Activated gamma-delta T cell treated with anti-CD3 and anti-CD28 coated beads, Interleukin-2, amount 50 U/mL, for 16 hours (primary cell): ENCODE measurements at regions not wholly inside any gene's neighbourhood (a gene's known extent, or its start where the extent isn't known, plus 50 kb on each side); places are given as distances from the start of the nearest gene placed in this dataset.
"Not testable (repeated sequence)": the region's sequence is repeated elsewhere in the genome, so short reads cannot be mapped to it uniquely, and the experiment has no call there.

ENCODE experiments used
- DNase-seq: peaks from one replicate; pipeline ENCODE4 v3.0.0-alpha.2; 2020; ENCODE audit warnings: low read depth

DNA sequence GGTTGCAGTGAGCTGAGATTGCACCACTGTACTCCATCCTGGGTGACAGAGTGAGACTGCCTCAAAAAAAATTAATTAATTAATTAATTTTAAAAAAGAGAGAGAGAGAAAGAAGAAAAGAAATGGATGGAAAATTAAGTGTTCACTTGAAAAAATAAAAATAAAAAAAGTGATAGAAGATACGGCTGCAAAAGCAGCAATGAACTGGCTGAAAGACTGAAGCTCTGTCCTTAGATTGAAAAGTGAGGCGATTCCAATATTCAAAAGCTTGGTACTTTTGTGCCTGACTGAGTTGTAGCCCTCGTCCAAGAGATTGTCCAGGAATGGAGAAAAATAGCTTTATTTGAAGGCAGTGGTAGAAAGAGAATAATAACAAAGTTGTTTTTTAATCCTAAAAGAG, 154.6 kb downstream of the ADSS2 start:
- DNase-seq, result no peak

DNA sequence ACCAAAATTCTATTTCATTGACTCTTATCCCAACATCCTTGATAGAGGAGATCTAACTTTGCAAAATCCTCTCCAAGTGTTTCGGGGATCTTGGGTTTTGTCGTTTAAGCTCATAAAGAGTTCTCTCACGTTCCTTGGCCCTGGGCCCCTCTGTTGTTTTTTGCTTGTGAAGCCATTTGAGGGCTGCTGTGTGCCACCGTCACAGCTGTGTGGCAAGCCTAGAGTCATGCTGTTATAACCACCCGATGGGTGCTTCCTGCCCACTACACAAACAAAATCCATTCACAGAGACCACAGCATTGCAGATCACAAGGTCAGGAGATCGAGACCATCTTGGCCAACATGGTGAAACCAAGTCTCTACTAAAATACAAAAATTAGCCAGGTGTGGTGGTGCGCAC, 154.1 kb downstream of the ADSS2 start:
- DNase-seq, result no peak

GRCh38 chr1:244300029-244300375, 151.7 kb downstream of the ADSS2 start:
- DNase-seq, result not testable (repeated sequence)

- no peak for DNase-seq
Observed at GRCh38 chr1:244301595-244302130, 150.0 kb downstream of the ADSS2 start.

- no peak for DNase-seq
Observed at GRCh38 chr1:244302876-244303609, 148.7 kb downstream of the ADSS2 start.

DNA sequence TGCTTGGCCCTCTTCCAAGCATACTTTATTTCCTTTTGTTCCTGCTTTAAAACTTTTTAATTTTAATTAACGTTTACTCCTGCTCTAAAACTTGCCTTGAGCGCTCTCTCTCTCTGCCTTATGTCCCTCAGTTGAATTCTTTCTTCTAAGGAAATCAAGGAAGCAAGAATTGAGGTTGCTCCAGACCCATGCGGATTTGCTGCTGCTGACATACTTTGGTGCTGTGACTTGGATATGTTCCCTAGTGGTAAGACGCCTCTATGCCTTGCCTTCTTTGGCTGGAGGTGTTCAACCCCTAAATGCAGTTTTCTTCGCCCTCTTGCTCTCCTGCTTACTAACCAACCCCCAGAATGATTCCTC, 148.1 kb downstream of the ADSS2 start:
- DNase-seq, result no peak

- no peak for DNase-seq
Observed at GRCh38 chr1:244304156-244304555, 147.6 kb downstream of the ADSS2 start.

DNA sequence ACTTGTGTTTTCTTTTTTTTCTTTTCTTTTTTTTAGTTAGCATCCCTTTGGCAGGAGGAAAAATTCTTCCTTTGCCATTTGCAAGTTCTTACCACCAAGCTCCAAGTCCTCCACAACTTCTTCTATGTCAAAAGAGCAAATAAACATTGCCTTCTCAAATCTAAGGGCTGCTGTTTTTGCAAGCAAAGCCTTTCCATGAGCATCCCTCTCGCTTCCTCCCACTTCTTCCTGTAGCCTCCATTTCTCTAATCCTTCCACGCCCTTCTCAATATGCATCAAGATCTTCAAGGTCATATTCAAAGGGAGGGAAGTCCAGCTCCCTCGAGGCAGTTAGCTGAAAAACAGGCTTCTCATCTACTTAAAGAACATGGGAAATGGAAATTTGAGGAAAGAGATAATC, 147.1 kb downstream of the ADSS2 start:
- no peak for DNase-seq

DNA sequence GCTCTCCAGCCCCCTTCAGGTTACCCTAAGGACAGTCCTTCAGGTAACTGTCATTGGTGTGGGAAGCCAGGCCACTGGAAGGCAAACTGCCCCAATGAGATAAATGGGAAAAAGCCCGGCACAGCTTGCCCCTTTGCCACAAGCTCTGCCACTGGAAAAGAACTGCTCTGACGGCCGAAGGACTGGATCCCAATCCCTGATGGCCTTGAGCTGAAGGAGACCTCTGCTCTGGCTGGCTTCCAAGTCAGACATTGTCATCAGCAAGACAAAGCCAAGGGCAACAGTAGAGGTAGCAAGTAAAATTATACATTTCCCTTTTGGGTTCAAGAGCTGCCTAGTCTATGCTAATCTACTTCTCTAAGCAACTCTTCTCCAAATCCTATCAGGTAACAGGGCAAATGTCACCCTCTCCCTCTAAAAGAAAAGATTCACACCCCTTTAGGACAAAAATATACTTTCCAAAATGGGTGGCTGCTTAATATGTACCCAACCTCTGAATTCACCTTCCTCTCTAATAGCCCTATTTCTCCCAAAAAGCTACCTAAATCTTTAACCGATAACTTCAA, 145.8 kb downstream of the ADSS2 start:
- no peak for DNase-seq

DNA sequence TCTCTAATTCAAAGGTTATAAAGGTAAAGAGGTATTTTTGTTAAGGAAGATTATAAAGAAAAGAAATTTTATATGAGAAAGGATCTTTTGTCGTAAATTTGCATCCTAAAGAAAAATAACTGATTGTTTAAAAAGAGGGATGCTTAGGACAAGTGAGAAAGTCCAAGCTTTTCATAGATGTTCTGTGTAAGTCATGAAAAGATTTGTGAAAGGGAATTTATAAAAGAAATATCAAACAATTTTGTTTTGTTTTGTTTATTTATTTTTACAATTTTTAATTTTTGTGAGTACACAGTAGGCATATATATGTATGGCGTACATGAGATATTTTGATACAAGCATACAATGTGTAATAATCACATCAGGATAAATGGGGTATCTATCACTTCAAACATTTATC, 145.2 kb downstream of the ADSS2 start:
- no peak for DNase-seq

DNA sequence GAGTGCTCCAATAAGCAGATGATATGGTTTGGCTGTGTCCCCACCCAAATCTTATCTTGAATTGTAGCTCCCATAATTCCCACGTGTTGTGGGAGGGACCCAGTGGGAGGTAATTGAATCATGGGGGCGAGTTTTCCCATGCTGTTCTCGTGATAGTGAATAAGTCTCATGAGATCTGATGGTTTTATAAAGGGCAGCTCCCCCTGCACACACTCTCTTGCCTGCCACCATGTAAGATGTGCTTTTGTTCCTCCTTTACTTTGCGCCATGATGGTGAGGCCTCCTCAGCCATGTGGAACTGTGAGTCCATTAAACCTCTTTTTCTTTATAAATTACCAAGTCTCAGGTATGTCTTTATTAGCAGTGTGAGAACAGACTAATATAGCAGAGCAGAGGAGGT, 142.5 kb downstream of the ADSS2 start:
- not testable (repeated sequence) for DNase-seq

DNA sequence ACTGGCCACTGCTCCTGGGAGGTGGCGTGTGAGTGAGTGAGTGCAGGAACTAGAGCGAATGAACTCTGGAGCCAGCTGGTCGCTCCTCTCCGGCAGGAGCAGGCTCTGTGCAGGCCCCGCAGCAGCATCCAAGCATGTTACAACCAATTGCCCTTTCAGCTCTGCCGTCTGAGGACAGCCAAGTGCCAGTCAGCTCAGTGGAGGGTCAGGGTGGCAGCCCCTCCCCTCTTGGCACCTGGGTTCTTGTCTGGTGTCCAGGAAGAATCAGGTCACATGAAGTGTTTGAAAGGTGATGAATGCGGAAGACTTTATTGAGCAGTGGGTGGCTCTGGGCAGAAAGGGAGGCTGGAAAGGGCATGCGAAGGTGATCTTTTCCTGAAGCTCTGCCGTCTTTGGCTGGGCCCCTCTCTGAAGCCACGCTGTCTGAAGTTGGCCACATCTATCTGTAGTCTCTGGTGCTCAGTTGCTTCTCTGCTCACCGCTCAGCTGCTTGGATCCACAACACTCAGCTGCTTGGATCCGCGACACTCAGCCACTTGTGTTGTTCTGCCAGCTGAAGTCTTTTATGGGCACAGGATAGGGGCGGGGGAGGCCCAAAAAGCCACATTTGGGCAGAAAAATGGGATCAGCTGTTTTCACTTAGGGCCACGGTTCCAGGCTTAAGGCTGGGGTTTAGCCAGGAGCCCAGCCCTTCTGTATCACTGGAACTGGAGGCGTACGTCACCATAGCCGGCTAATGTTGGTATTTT, 139.8 kb downstream of the ADSS2 start:
- DNase-seq, result no peak

- DNase-seq, result no peak
Observed at GRCh38 chr1:244313346-244313745, 138.4 kb downstream of the ADSS2 start.

DNA sequence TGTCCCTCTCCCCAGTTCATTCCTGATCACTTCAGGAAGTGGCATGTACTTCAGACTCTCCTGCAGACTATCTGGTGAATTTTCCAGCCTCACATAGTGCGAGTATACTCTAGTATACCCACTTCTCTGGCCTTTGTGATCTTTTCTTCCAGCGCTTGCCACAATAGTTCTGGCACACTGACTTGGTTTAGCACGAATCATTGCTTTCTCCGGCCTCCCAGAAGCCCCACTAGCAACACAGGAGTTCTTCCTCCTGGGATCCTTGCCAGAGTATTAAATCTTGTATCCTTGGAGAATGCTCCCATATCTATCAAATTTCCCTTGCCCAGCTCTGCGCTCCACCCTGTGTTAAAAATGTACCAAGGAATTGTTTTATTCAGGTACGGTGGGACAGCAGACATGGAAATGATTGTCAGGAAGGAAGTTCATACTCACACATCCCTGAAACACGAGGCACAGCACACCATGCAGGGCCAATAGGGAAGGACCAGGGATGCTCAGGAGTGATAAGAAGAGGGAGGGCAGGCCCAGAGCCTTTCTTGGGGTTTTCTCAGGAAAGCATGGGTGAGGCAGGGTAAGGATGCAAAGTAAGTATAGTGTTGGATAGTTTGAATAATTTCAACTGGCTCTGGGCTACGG, 136.7 kb downstream of the ADSS2 start:
- DNase-seq, result no peak

DNA sequence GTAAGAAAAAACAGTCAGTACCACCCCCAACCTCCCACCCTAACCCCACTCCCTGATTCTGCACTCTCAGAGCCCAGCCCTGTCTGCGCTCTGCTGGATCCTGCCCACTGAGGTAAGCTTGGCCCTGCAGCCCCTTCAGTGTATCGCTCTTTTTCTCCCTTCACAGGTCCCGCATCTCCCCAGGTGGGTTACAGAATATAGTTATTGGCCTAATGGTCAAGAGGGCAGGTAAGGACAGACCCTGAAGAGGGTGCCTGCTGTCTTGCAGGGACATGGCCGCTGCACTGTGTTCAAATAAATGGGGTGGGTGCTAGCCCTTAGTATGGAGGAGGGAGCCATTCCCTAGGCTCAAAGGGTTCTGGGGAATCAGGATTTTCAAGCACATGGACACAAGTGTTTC, 135.7 kb downstream of the ADSS2 start:
- no peak for DNase-seq

- DNase-seq, result no peak
Observed at GRCh38 chr1:244316407-244316806, 135.3 kb downstream of the ADSS2 start.

DNA sequence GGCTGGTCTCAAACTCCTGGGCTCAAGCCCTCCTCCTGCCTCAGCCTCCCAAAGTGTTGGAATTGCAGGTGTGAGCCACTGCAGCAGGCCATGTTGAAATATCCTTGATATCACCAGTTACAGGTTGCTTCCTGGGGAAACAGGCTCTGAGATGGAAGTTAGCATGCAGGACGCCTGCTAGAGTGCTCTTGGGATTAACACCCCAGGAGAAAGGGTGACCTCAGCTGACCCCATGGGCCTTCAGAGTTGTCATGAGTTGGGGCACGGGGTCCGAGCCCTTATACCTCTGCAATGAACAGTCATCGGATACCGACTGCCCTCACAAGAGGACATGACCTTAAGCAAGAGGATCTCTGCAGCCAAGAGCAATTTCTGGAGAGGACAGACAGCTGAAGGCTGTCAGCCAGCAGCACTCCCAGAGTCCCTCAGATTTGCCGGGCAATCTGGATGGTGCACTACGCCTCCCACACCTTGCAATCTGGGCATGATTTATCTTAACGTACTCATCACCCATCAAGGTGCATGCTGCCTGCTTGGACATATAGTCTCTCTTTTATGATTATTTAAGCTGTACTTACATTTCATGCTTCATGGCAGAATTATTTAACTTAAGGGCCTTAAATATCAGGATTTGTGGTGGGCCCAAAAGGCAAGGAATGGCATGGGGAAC, 134.6 kb downstream of the ADSS2 start:
- DNase-seq, result no peak

DNA sequence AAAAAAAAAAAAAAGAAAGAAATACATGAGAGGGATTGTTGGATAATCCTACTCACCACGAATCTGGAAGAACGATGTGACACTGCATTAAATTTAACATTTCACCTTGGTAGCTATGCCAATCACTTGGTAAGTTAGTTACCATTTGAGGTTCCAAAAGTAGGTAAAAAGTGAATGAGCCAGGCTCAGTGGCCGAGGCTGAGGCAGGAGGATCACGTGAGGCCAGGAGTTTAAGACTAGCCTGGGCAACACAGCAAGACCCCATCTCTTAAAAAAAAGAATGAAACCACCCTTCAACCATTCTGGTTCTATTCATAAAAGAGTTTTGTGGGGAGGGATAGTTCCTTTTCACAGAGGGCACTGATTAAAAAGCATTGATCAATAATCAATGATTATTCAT, 133.6 kb downstream of the ADSS2 start:
- DNase-seq, result no peak

- no peak for DNase-seq
Observed at GRCh38 chr1:244318512-244318911, 133.2 kb downstream of the ADSS2 start.

DNA sequence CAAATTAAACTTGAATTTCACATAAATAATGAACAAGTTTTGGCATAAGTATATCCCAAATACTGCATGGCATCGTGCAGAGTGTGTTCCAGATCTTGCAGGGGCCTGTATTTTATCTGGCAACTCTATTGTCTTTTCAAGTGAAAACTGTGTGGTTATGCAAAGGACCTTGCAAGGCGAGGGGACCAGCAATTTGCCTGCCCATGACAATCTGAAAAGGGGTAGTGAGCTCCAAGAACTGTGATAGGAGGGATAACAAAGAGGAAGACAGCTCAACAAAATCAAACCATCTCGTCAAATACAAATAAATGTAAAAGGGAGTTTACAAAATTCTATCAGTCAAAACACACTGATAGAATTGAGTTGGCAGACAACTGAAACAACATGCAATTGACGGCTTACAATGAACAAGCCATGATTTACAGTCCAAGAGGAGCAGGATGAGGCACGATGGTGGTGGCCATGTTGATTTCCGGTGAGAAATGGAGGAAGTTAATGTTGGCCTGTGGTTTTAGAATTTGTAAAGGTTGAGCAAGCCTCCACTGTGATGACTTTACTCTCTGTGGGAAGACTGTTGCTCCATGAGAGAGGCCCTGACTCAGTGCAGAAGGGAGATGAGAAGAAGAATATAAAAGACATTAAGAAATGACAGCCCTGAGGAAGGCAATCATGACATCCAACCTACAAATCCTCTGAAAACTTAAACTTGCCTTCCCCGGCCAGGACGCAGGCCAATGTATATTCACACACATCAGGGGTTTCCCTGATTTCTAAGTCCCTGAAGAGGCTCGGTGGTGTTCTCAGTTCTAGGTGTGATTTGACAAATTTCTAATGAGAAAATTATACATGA, 132.2 kb downstream of the ADSS2 start:
- DNase-seq, result peak; percentile 49

DNA sequence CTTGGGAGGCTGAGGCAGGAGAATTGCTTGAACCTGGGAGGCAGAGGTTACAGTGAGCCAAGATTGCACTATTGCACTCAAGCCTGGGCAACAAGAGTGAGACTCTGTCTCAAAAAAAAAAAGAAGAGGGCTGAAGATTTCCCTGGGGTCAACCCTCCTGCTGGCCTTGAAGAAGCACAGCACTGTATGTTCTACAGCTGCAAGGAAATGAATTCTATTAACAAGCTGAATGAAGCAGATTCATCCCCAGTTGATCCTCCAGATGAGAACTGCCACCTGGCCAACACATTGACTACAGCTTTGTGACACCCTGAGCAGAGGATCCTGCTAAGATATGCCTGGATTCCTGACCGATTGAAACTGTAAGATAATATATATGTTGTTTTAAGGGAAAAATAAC, 129.5 kb downstream of the ADSS2 start:
- no peak for DNase-seq
